ENCODE measurements at regions not wholly inside any gene's neighbourhood (a gene's known extent, or its start where the extent isn't known, plus 50 kb on each side); places are given as distances from the start of the nearest gene placed in this dataset.

DNA sequence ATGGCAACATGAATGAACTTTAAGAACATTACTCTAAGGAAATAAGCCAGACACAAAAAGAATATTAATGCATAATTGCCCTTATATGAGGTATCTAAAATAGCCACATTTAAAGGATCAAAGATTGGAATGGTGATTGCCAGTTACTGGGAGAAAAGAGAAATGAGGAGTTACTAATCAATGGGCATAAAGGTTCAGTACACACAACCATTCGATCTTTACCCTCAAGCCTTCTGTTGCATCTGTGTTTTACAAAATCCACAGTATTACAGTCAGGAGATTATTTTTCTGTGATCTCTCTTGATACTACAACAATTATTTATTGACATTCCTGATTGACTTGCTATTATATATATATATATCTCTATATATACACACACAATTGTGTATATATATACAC, 310.0 kb upstream of the SLITRK5 start:
- TF ChIP-seq POLR2A (IDR thresholded peaks at IDR 0.05) (no peak), EP300 (IDR thresholded peaks at IDR 0.05) (no peak)
- TF ChIP-seq, protein P1, sequence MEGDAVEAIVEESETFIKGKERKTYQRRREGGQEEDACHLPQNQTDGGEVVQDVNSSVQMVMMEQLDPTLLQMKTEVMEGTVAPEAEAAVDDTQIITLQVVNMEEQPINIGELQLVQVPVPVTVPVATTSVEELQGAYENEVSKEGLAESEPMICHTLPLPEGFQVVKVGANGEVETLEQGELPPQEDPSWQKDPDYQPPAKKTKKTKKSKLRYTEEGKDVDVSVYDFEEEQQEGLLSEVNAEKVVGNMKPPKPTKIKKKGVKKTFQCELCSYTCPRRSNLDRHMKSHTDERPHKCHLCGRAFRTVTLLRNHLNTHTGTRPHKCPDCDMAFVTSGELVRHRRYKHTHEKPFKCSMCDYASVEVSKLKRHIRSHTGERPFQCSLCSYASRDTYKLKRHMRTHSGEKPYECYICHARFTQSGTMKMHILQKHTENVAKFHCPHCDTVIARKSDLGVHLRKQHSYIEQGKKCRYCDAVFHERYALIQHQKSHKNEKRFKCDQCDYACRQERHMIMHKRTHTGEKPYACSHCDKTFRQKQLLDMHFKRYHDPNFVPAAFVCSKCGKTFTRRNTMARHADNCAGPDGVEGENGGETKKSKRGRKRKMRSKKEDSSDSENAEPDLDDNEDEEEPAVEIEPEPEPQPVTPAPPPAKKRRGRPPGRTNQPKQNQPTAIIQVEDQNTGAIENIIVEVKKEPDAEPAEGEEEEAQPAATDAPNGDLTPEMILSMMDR (IDR thresholded peaks at IDR 0.05) = no peak
